HepG2 (cell line): ENCODE measurements at regions not wholly inside any gene's neighbourhood (a gene's known extent, or its start where the extent isn't known, plus 50 kb on each side); places are given as distances from the start of the nearest gene placed in this dataset.

Experiments
- HMGA1 ChIP-seq: sonication (generic); formaldehyde crosslinking; conservative IDR thresholded peaks from 2 replicates; pipeline ENCODE4 v1.4.0; 2020; ENCODE audit warnings: missing genetic modification reagents
- NFATC3 ChIP-seq: sonication (generic); formaldehyde crosslinking; IDR thresholded peaks from 2 replicates; pipeline ENCODE4 v1.5.1; 2020; ENCODE audit warnings: mild to moderate bottlenecking, missing genetic modification reagents
- NRL ChIP-seq: sonication (generic); formaldehyde crosslinking; IDR thresholded peaks from 2 replicates; pipeline ENCODE4 v1.5.0; 2020; ENCODE audit warnings: missing genetic modification reagents, mild to moderate bottlenecking, moderate library complexity, borderline replicate concordance
- POLR2A ChIP-seq, 2 experiments: IDR thresholded peaks; 2 replicates each; pipeline ENCODE4 v1.6.1; 2011; ENCODE audit warnings: low read depth in 2 of 2, low read length in 2 of 2, mild to moderate bottlenecking in 1 of 2, moderate library complexity in 1 of 2; ENCODE audit not compliant: insufficient read depth in 1 of 2
- STAT5B ChIP-seq: sonication (generic); formaldehyde crosslinking; IDR thresholded peaks from 2 replicates; pipeline ENCODE4 v1.4.0; 2020; ENCODE audit warnings: missing genetic modification reagents
- ZNF12 ChIP-seq: sonication (generic); formaldehyde crosslinking; IDR thresholded peaks from 2 replicates; pipeline ENCODE4 v1.5.0; 2020; ENCODE audit warnings: missing genetic modification reagents
- ZSCAN12 ChIP-seq: sonication (generic); formaldehyde crosslinking; IDR thresholded peaks from 2 replicates; pipeline ENCODE4 v1.9.0; 2021; ENCODE audit warnings: mild to moderate bottlenecking, missing genetic modification reagents
- TF ChIP-seq, protein P1 (sequence below): IDR thresholded peaks from 2 replicates; pipeline ENCODE4 v1.6.1; 2016; ENCODE audit warnings: missing genetic modification reagents, missing compliant biosample characterization
- TF ChIP-seq, protein P2 (sequence below): sonication (generic); formaldehyde crosslinking; IDR thresholded peaks from 2 replicates; pipeline ENCODE4 v1.9.0; 2021; ENCODE audit warnings: missing genetic modification reagents, borderline replicate concordance
- TF ChIP-seq, protein P3 (sequence below), 2 experiments: sonication (generic) in 1 of 2; formaldehyde crosslinking in 1 of 2; IDR thresholded peaks; 2 replicates each; pipeline versions ENCODE4 v1.5.1 to v1.6.1; 2011 to 2020; ENCODE audit warnings: borderline replicate concordance in 1 of 2, low read depth in 1 of 2, low read length in 1 of 2, mild to moderate bottlenecking in 1 of 2, missing genetic modification reagents in 1 of 2, moderate library complexity in 1 of 2

DNA sequence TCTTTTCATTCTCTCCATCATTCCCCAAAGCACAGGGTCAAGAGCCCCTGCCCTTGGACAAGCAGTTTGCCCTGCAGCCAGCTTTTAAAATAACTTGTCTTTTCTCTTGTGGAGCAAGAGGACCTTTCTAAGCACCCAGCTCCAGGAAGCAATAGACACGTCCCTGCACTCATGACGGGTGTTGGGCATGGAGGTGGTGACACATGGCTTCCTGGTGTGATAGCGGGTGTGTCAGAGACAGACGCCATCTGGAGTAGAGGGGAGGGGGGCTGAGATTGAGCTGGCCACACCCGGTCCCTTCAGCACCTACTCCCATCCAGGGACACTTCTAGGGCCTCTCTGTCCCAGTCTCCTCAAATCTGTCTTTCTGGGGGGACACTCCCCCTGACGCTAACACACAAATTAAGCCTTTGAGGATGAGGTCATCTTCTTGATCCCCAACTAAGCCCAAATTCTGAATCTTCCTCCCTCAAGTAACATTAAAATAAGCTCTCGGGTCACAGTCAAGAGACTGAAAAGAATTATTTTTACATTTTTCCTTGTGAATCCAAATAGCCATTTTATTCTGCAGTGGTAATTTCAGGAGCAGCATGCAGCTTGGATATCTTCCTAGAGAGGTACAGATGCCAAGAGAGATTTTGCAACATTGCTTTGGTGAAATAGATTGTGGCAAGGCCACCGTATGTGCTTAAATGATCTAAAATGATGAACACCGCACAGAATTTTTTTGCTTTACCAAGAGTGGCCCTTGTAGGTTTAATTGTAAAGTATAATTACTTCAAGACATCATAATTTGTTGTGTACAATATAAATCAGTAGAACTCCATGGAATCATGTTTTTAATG is 216.6 kb upstream of the IRX3 start:
- no peak for TF ChIP-seq NFATC3 (CRISPR knock-in tag)
- no peak for TF ChIP-seq HMGA1 (CRISPR knock-in tag)
- no peak for TF ChIP-seq POLR2A (IDR thresholded peaks at IDR 0.05; ENCODE audit: insufficient read depth in 1 of 2, low read depth in 2 of 2, low read length in 2 of 2)
- no peak for TF ChIP-seq NRL
- TF ChIP-seq ZSCAN12 (CRISPR knock-in tag), result no peak
- TF ChIP-seq STAT5B (CRISPR knock-in tag), result no peak
- TF ChIP-seq, protein P1, sequence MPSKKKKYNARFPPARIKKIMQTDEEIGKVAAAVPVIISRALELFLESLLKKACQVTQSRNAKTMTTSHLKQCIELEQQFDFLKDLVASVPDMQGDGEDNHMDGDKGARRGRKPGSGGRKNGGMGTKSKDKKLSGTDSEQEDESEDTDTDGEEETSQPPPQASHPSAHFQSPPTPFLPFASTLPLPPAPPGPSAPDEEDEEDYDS (CRISPR knock-in tag), result no peak
- TF ChIP-seq, protein P2, sequence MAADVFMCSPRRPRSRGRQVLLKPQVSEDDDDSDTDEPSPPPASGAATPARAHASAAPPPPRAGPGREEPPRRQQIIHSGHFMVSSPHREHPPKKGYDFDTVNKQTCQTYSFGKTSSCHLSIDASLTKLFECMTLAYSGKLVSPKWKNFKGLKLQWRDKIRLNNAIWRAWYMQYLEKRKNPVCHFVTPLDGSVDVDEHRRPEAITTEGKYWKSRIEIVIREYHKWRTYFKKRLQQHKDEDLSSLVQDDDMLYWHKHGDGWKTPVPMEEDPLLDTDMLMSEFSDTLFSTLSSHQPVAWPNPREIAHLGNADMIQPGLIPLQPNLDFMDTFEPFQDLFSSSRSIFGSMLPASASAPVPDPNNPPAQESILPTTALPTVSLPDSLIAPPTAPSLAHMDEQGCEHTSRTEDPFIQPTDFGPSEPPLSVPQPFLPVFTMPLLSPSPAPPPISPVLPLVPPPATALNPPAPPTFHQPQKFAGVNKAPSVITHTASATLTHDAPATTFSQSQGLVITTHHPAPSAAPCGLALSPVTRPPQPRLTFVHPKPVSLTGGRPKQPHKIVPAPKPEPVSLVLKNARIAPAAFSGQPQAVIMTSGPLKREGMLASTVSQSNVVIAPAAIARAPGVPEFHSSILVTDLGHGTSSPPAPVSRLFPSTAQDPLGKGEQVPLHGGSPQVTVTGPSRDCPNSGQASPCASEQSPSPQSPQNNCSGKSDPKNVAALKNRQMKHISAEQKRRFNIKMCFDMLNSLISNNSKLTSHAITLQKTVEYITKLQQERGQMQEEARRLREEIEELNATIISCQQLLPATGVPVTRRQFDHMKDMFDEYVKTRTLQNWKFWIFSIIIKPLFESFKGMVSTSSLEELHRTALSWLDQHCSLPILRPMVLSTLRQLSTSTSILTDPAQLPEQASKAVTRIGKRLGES, result no peak
- TF ChIP-seq, protein P3, sequence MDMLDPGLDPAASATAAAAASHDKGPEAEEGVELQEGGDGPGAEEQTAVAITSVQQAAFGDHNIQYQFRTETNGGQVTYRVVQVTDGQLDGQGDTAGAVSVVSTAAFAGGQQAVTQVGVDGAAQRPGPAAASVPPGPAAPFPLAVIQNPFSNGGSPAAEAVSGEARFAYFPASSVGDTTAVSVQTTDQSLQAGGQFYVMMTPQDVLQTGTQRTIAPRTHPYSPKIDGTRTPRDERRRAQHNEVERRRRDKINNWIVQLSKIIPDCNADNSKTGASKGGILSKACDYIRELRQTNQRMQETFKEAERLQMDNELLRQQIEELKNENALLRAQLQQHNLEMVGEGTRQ (IDR thresholded peaks at IDR 0.05; ENCODE audit: low read depth, low read length), result no peak
- TF ChIP-seq, protein P3 (CRISPR knock-in tag; IDR thresholded peaks at IDR 0.05; ENCODE audit: borderline replicate concordance), result no peak
- no peak for TF ChIP-seq ZNF12 (CRISPR knock-in tag)
